GM11168 (cell line): ENCODE measurements at regions not wholly inside any gene's neighbourhood (a gene's known extent, or its start where the extent isn't known, plus 50 kb on each side); places are given as distances from the start of the nearest gene placed in this dataset.

ENCODE experiments used
- in situ Hi-C: fragments of 300-500 bp; cut with MboI; formaldehyde crosslinking; loops from one replicate; pipeline ENCODE4 v1.12.0; 2022; ENCODE audit warnings: low sequenced_read_pairs; ENCODE audit not compliant: unreplicated experiment

GRCh38 chr13:63680704-63681103, 2265.1 kb upstream of the PCDH20 start:
- in situ Hi-C loops = no loop called here

DNA sequence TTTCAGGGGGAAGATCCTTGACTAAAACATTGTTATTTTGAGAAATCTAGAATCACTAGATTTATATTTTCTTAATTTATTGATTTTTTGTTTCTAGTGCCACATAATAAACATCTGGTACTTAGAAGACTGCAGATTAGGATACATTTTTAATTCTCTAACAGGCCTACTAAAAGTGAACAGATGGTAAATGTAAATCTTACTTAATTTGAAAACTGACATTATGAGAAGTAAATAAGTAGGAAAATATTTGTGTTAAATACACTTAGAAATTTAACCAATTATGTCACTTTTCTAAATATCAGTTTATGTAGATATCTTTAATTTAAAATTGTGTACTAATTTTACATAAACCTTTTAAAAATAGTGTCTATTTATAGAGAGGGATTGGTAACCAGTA, 2255.6 kb upstream of the PCDH20 start:
- in situ Hi-C loops = no loop called here

DNA sequence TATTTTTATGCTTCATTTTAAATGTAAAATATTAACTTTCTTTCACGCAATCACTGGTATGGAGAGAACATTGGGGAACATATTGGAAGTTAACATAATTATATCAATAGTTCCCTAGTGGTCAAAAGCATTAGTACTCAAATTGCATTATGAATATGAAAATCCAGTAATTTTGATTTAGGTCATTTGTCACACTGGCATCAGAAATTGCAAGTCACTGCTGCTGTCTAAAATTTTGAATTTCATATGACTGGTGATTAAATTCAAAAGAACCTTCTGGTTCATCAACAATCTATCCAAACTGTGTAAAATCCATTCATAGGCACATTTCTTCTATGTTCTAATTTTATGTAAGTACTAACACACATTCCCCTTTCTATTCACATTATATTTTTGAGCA, 2235.7 kb upstream of the PCDH20 start:
- in situ Hi-C loops = no loop called here

DNA sequence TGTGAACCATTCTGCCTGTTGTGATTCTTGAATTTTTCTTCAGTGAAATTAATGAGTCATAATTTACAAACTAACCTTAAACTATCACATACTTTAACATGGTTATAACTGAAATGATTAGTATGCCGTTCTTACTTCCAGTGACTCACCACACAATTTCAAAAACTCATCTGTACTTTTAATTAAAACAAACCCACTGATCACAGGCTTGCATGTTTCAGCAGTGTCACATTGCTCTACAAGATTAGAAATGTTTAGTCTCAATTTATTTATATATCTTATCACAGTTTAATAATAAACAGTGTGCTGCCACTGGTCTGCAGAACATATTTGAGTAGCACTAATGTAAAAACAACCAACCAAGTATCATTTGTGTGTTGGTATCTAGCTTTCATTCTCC, 2227.9 kb upstream of the PCDH20 start:
- in situ Hi-C loops = no loop called here

GRCh38 chr13:63636316-63636993, 2220.8 kb upstream of the PCDH20 start:
- in situ Hi-C loops = no loop called here

- in situ Hi-C loops = no loop called here
These were observed 2216.7 kb upstream of the PCDH20 start for GRCh38 chr13:63632321-63632720.

- in situ Hi-C loops = no loop called here
These were observed 2215.4 kb upstream of the PCDH20 start for GRCh38 chr13:63631006-63631405.

GRCh38 chr13:63629591-63629990, 2213.9 kb upstream of the PCDH20 start:
- in situ Hi-C loops = no loop called here

- in situ Hi-C loops = no loop called here
These were observed 2212.7 kb upstream of the PCDH20 start for GRCh38 chr13:63628310-63628709.

GRCh38 chr13:63625869-63626268, 2210.2 kb upstream of the PCDH20 start:
- in situ Hi-C loops = no loop called here

GRCh38 chr13:63614874-63615612, 2199.4 kb upstream of the PCDH20 start:
- in situ Hi-C loops = no loop called here

DNA sequence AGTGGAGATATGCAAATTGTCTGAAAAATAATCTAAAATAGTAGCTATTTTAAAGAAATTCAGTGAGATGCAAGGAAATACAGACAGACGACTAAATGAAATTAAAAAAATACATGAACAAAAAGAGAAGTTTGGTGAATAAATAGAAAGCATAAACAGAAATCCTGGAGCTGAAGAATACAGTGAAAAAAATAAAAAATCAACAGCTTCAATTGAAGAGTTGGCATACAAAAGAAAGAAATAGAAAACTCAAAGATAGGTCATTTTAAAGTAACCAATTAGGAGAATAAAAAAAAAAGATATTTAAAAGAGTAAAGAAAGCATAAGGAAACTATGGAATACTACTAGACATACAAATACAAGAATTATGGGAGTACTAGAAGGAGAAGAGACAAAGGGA, 2191.5 kb upstream of the PCDH20 start:
- in situ Hi-C loops = no loop called here

- in situ Hi-C loops = no loop called here
These were observed 2190.3 kb upstream of the PCDH20 start for GRCh38 chr13:63605962-63606361.

DNA sequence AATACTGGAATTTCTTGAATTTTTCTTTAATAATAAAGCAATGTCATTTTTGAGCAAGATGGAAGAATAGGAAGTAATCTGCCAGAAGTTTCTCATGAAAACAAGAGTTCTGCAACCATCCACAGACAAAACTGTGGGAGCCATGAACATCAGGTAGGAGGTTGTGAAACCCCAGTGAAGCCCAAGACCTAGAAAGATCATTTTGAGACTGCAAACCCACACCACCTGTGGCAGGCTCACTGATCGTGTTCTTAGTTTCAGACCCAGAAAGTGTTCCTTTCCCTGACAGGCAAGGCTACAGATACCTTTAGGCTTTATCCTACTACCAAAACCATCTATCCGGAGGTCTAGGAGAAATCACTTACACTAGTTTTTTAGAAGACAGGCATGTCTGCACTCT, 2189.8 kb upstream of the PCDH20 start:
- in situ Hi-C loops = no loop called here

GRCh38 chr13:63595811-63596210, 2180.2 kb upstream of the PCDH20 start:
- in situ Hi-C loops = no loop called here

GRCh38 chr13:63586467-63586866, 2170.8 kb upstream of the PCDH20 start:
- in situ Hi-C loops = no loop called here

DNA sequence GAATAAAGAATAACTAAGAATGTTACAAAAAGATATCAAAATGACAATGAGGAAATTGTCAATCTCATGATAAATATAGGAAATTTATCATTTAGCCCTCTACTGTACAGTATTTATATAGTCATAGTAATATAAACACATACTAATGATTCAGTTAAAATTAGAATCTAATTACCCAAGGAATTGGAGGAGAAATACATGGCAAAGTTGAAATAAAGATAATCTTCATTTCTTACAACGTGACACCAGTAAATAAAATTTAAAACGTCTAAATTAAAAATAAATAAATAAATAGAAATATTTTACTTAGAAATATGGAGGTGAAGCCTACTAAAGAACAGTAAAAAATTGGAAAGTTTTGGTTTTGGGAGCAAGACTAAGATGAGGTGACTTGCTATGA, 2163.1 kb upstream of the PCDH20 start:
- in situ Hi-C loops = no loop called here

GRCh38 chr13:63567031-63567430, 2151.4 kb upstream of the PCDH20 start:
- in situ Hi-C loops = no loop called here

DNA sequence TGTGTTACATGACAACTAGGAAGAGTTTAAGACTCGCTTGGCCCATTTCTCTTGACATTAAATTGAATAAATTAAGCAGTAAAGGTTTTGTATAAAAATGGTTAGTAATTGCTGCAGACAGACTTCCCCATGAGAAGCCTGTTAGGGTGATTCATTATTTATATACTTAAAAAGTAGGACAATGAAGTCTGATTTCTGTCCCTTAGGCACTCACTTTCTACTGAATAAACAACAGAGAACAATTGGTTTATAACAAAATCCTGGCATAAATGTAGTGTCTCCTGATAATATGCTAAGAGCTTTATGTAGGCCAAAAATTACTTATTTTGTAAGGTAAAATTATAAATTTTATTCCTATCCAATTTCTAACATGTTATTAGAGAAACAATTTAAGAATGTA, 2138.5 kb upstream of the PCDH20 start:
- in situ Hi-C loops = no loop called here

- in situ Hi-C loops = no loop called here
These were observed 2136.1 kb upstream of the PCDH20 start for GRCh38 chr13:63551731-63552130.

DNA sequence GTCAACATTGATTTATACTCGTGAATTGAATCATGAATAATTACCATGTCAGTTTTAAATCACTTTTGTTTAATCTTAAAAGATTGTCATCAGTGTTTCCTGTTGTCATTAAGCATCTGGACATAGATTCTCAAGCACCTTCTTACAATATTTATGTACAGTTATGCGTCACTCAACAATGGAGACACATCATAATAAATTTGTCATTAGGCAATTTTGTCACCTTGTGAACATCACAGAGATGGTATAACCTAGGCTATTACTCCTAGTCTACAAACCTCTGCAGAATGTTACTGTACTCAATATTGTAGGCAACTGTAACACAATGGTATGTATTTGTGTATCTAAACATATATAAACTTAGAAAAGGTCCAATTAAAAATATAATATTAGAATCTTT, 2130.9 kb upstream of the PCDH20 start:
- in situ Hi-C loops = no loop called here

DNA sequence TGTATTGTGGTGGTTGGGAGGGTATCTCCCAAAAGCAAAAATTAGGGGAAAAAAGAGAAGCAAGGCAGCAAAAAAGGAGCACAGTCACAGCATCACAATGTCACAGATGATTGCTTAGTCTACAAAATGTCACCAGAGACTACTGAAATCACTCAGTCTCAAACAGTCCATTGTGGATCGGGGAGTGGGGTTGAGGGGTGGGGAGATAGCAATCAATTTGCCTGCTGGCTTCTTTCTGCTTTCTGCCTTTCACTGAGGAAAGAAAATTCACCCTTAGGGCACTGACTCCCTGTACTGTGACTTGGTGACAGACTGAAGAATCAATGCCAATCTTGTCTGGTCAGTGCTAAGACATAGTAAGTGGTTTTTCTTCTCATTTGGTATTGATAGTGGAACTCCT, 2127.1 kb upstream of the PCDH20 start:
- in situ Hi-C loops = no loop called here
